Activated T-cell treated with anti-CD3 and anti-CD28 coated beads, Interleukin-2, amount 50 U/mL, for 4 hours (primary cell): ENCODE measurements at regions not wholly inside any gene's neighbourhood (a gene's known extent, or its start where the extent isn't known, plus 50 kb on each side); places are given as distances from the start of the nearest gene placed in this dataset.

Experiments
- ATAC-seq, 2 donors: fragments of 200-7000 bp; cut with Tn5 transposase; one replicate each; pipeline ENCODE4 v1.10.0; 2021
- DNase-seq: peaks from one replicate; pipeline ENCODE4 v3.0.0-alpha.2; 2020
- H3K27me3 Mint-ChIP-seq: one replicate; pipeline ENCODE4 v1.8.0; 2021; ENCODE audit warnings: low read depth, mixed read lengths
- H3K36me3 Mint-ChIP-seq: one replicate; pipeline ENCODE4 v1.8.0; 2022; ENCODE audit warnings: mixed read lengths; ENCODE audit not compliant: insufficient read depth
- H3K4me1 Mint-ChIP-seq: one replicate; pipeline ENCODE4 v1.8.0; 2021; ENCODE audit warnings: low read depth, mixed read lengths
- H3K4me3 Mint-ChIP-seq: one replicate; pipeline ENCODE4 v1.8.0; 2021; ENCODE audit warnings: mild to moderate bottlenecking, moderate library complexity, mixed read lengths
- H3K9me3 Mint-ChIP-seq: one replicate; pipeline ENCODE4 v1.8.0; 2021; ENCODE audit warnings: mixed read lengths

- DNase-seq (no peak), ATAC-seq (no peak)
- Mint-ChIP-seq H3K36me3 (no peaks in the 10 kb centered on the region), H3K4me3 (no peak overlapping the region), H3K4me1 (no peaks in the 10 kb centered on the region), H3K27me3 (no peaks in the 10 kb centered on the region), H3K9me3 (peaks cover 30% of the 10 kb centered on the region)
These were observed 793.5 kb upstream of the NOVA1 start for GRCh38 chr14:27391331-27391730.

GRCh38 chr14:27392153-27392552 lies 794.3 kb upstream of the NOVA1 start:
- Mint-ChIP-seq H3K36me3 (no peaks in the 10 kb centered on the region), H3K4me1 (no peaks in the 10 kb centered on the region), H3K4me3 (no peak overlapping the region), H3K27me3 (no peaks in the 10 kb centered on the region), H3K9me3 (peaks cover 30% of the 10 kb centered on the region)
- DNase-seq (no peak), ATAC-seq (no peak)

- H3K4me3 Mint-ChIP-seq = no peak overlapping the region
- no peaks in the 10 kb centered on the region for H3K4me1 Mint-ChIP-seq
- DNase-seq (no peak), ATAC-seq (no peak)
- no peaks in the 10 kb centered on the region for H3K36me3 Mint-ChIP-seq
- H3K27me3 Mint-ChIP-seq = no peaks in the 10 kb centered on the region
- peaks cover 32% of the 10 kb centered on the region for H3K9me3 Mint-ChIP-seq
These were observed 812.1 kb upstream of the NOVA1 start for GRCh38 chr14:27409944-27410343.

GRCh38 chr14:27410981-27411380 lies 813.1 kb upstream of the NOVA1 start:
- no peak overlapping the region for H3K4me3 Mint-ChIP-seq
- H3K4me1 Mint-ChIP-seq = no peaks in the 10 kb centered on the region
- peaks cover 27% of the 10 kb centered on the region for H3K9me3 Mint-ChIP-seq
- no peak for DNase-seq
- H3K36me3 Mint-ChIP-seq = no peaks in the 10 kb centered on the region
- no peaks in the 10 kb centered on the region for H3K27me3 Mint-ChIP-seq
- no peak for ATAC-seq

GRCh38 chr14:27427796-27428195 lies 830.0 kb upstream of the NOVA1 start:
- Mint-ChIP-seq H3K36me3 (no peaks in the 10 kb centered on the region), H3K4me3 (no peak overlapping the region), H3K27me3 (no peaks in the 10 kb centered on the region), H3K9me3 (peaks cover 7% of the 10 kb centered on the region), H3K4me1 (no peaks in the 10 kb centered on the region)
- ATAC-seq = no peak
- no peak for DNase-seq

- DNase-seq = no peak
- H3K36me3 Mint-ChIP-seq = no peaks in the 10 kb centered on the region
- no peaks in the 10 kb centered on the region for H3K4me1 Mint-ChIP-seq
- no peak for ATAC-seq
- no peaks in the 10 kb centered on the region for H3K27me3 Mint-ChIP-seq
- H3K9me3 Mint-ChIP-seq = peaks cover 14% of the 10 kb centered on the region
- no peak overlapping the region for H3K4me3 Mint-ChIP-seq
These were observed 838.3 kb upstream of the NOVA1 start for GRCh38 chr14:27435923-27436670.

- ATAC-seq (no peak), DNase-seq (no peak)
- Mint-ChIP-seq H3K4me1 (no peaks in the 10 kb centered on the region), H3K9me3 (peaks cover 9% of the 10 kb centered on the region), H3K36me3 (no peaks in the 10 kb centered on the region), H3K4me3 (no peak overlapping the region), H3K27me3 (no peaks in the 10 kb centered on the region)
These were observed 886.8 kb upstream of the NOVA1 start for GRCh38 chr14:27484633-27485032.

- no peak for DNase-seq
- H3K36me3 Mint-ChIP-seq = no peaks in the 10 kb centered on the region
- H3K9me3 Mint-ChIP-seq = peaks cover 11% of the 10 kb centered on the region
These were observed 887.4 kb upstream of the NOVA1 start for GRCh38 chr14:27485193-27485592.

GRCh38 chr14:27506272-27506671 lies 908.4 kb upstream of the NOVA1 start:
- no peaks in the 10 kb centered on the region for H3K4me1 Mint-ChIP-seq
- H3K27me3 Mint-ChIP-seq = no peaks in the 10 kb centered on the region
- H3K9me3 Mint-ChIP-seq = peaks cover 37% of the 10 kb centered on the region
- ATAC-seq (no peak), DNase-seq (no peak)
- H3K4me3 Mint-ChIP-seq = no peak overlapping the region
- H3K36me3 Mint-ChIP-seq = no peaks in the 10 kb centered on the region

More at GRCh38 chr14:27485193-27485592, 887.4 kb upstream of the NOVA1 start:
- ATAC-seq = no peak
- no peak overlapping the region for H3K4me3 Mint-ChIP-seq
- no peaks in the 10 kb centered on the region for H3K27me3 Mint-ChIP-seq
- no peaks in the 10 kb centered on the region for H3K4me1 Mint-ChIP-seq

- DNase-seq (no peak), ATAC-seq (no peak)
- H3K4me1 Mint-ChIP-seq = no peaks in the 10 kb centered on the region
- peaks cover 18% of the 10 kb centered on the region for H3K9me3 Mint-ChIP-seq
- no peaks in the 10 kb centered on the region for H3K27me3 Mint-ChIP-seq
- H3K36me3 Mint-ChIP-seq = no peaks in the 10 kb centered on the region
- H3K4me3 Mint-ChIP-seq = no peak overlapping the region
These were observed 930.5 kb upstream of the NOVA1 start for GRCh38 chr14:27528328-27528727.

GRCh38 chr14:27536748-27537147 lies 938.9 kb upstream of the NOVA1 start:
- H3K4me3 Mint-ChIP-seq = no peak overlapping the region
- H3K27me3 Mint-ChIP-seq = no peaks in the 10 kb centered on the region

GRCh38 chr14:27546111-27546510 lies 948.3 kb upstream of the NOVA1 start:
- H3K9me3 Mint-ChIP-seq = peaks cover 20% of the 10 kb centered on the region
- H3K36me3 Mint-ChIP-seq = no peaks in the 10 kb centered on the region
- H3K4me3 Mint-ChIP-seq = no peak overlapping the region
- no peaks in the 10 kb centered on the region for H3K27me3 Mint-ChIP-seq
- ATAC-seq (no peak), DNase-seq (no peak)
- H3K4me1 Mint-ChIP-seq = no peaks in the 10 kb centered on the region

More at GRCh38 chr14:27536748-27537147, 938.9 kb upstream of the NOVA1 start:
- ATAC-seq (no peak), DNase-seq (no peak)
- no peaks in the 10 kb centered on the region for H3K4me1 Mint-ChIP-seq
- no peaks in the 10 kb centered on the region for H3K36me3 Mint-ChIP-seq
- peaks cover 28% of the 10 kb centered on the region for H3K9me3 Mint-ChIP-seq

- Mint-ChIP-seq H3K4me1 (no peaks in the 10 kb centered on the region), H3K9me3 (peaks cover 9% of the 10 kb centered on the region), H3K36me3 (no peaks in the 10 kb centered on the region), H3K27me3 (no peaks in the 10 kb centered on the region), H3K4me3 (no peak overlapping the region)
- ATAC-seq = no peak
- DNase-seq = no peak
These were observed 956.0 kb upstream of the NOVA1 start for GRCh38 chr14:27553790-27554189.

GRCh38 chr14:27557445-27557844 lies 959.6 kb upstream of the NOVA1 start:
- H3K4me1 Mint-ChIP-seq = no peaks in the 10 kb centered on the region
- no peaks in the 10 kb centered on the region for H3K27me3 Mint-ChIP-seq
- no peak for DNase-seq
- peaks cover 9% of the 10 kb centered on the region for H3K9me3 Mint-ChIP-seq
- no peaks in the 10 kb centered on the region for H3K36me3 Mint-ChIP-seq
- no peak overlapping the region for H3K4me3 Mint-ChIP-seq
- ATAC-seq = no peak

GRCh38 chr14:27559848-27560247 lies 962.0 kb upstream of the NOVA1 start:
- DNase-seq (no peak), ATAC-seq (no peak)
- Mint-ChIP-seq H3K4me1 (no peaks in the 10 kb centered on the region), H3K9me3 (peaks cover 16% of the 10 kb centered on the region), H3K27me3 (no peaks in the 10 kb centered on the region), H3K4me3 (no peak overlapping the region), H3K36me3 (no peaks in the 10 kb centered on the region)
